Neural crest cell (in vitro differentiated cells): ENCODE measurements at regions not wholly inside any gene's neighbourhood (a gene's known extent, or its start where the extent isn't known, plus 50 kb on each side); places are given as distances from the start of the nearest gene placed in this dataset.

Source experiments
- DNase-seq: peaks from one replicate; pipeline ENCODE4 v3.0.0; 2021; ENCODE audit warnings: low read depth, mixed read lengths, low spot score
- H3K27ac Mint-ChIP-seq: one replicate; pipeline ENCODE4 v1.8.0; 2021; ENCODE audit warnings: mild to moderate bottlenecking, mixed read lengths; ENCODE audit not compliant: unreplicated experiment
- H3K27me3 Mint-ChIP-seq: 2 replicates; pipeline ENCODE4 v1.8.0; 2021; ENCODE audit warnings: low read depth, mild to moderate bottlenecking, mixed read lengths
- H3K36me3 Mint-ChIP-seq: 2 replicates; pipeline ENCODE4 v1.8.0; 2021; ENCODE audit warnings: low read depth, mild to moderate bottlenecking, mixed read lengths
- H3K4me1 Mint-ChIP-seq: 2 replicates; pipeline ENCODE4 v1.8.0; 2021; ENCODE audit warnings: mixed read lengths
- H3K4me3 Mint-ChIP-seq: one replicate; pipeline ENCODE4 v1.8.0; 2021; ENCODE audit warnings: mild to moderate bottlenecking, mixed read lengths
- H3K9me3 Mint-ChIP-seq: 2 replicates; pipeline ENCODE4 v1.8.0; 2021; ENCODE audit warnings: mixed read lengths
- CTCF ChIP-seq: fragments of 200-600 bp; sonication (generic); conservative IDR thresholded peaks from 2 replicates; pipeline ENCODE4 v1.5.0; 2021; ENCODE audit warnings: antibody characterized with exemption, mild to moderate bottlenecking

DNA sequence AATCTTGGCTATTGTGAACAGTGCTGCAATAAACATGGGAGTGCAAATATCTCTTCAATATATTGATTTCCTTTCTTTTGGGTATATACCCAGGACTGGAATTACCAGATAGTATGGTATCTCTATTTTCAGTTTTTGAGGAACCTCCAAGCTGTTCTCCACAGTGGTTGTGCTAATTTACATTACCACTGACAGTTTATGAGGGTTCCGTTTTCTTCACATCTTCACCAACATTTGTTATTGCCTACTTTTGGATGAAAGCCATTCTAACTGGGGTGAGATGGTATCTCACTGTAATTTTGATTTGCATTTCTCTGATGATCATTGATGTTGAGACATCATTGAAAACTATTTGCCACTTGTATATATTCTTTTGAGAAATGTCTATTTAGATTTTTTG is 79.6 kb upstream of the ZNF827 start:
- no peak for DNase-seq
- Mint-ChIP-seq H3K4me3 (no peak overlapping the region), H3K27ac (no peak overlapping the region), H3K36me3 (no peaks in the 10 kb centered on the region), H3K27me3 (no peaks in the 10 kb centered on the region), H3K4me1 (no peaks in the 10 kb centered on the region), H3K9me3 (no peaks in the 10 kb centered on the region)
- TF ChIP-seq CTCF = no peak

DNA sequence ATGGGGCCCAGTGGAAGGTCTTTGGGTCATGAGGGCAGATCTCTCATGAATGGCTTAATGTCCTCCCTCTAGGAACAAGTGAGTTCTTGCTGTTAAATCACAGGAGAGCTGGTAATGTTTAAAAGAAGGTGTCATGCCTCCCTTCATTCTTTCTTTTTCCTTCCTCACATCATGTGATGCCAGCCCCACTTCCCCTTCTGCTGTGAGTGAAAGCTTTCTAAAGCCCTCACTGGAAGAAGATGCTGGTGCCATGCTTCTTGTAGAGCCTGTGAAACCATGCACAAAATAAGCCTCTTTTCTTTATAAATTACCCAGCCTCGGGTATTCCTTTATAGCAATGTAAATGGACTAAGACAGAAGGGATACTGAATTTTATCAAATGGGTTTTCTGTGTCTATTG is 66.1 kb upstream of the ZNF827 start:
- Mint-ChIP-seq H3K36me3 (no peaks in the 10 kb centered on the region), H3K4me3 (no peak overlapping the region), H3K27ac (no peak overlapping the region), H3K4me1 (no peaks in the 10 kb centered on the region), H3K27me3 (no peaks in the 10 kb centered on the region), H3K9me3 (peaks cover 8% of the 10 kb centered on the region)
- TF ChIP-seq CTCF = no peak
- no peak for DNase-seq

- H3K4me1 Mint-ChIP-seq = peaks cover 6% of the 10 kb centered on the region
- TF ChIP-seq CTCF = no peak
- no peaks in the 10 kb centered on the region for H3K36me3 Mint-ChIP-seq
- no peaks in the 10 kb centered on the region for H3K27me3 Mint-ChIP-seq
- H3K27ac Mint-ChIP-seq = no peak overlapping the region
- DNase-seq = no peak
- H3K9me3 Mint-ChIP-seq = peaks cover 5% of the 10 kb centered on the region
- H3K4me3 Mint-ChIP-seq = no peak overlapping the region
Measured at GRCh38 chr4:145988628-145989027, 50.0 kb upstream of the ZNF827 start.
